Endothelial cell of umbilical vein (primary cell): ENCODE measurements at regions not wholly inside any gene's neighbourhood (a gene's known extent, or its start where the extent isn't known, plus 50 kb on each side); places are given as distances from the start of the nearest gene placed in this dataset.

Experiments
- CTCF ChIP-seq, 2 donors: IDR thresholded peaks; 1 replicate in 1 of 2; 2 replicates in 1 of 2; pipeline ENCODE4 v1.5.1; 2011; ENCODE audit warnings: low read length in 2 of 2, mild to moderate bottlenecking in 2 of 2, moderate library complexity in 2 of 2, control low read depth in 1 of 2, inconsistent platforms in 1 of 2, low read depth in 1 of 2; ENCODE audit not compliant: insufficient read depth in 1 of 2; ENCODE audit errors: extremely low read depth in 1 of 2
- EZH2 ChIP-seq: IDR thresholded peaks from 2 replicates; pipeline ENCODE4 v1.6.1; 2012; ENCODE audit warnings: borderline replicate concordance, low read depth, mild to moderate bottlenecking, moderate library complexity, low read length, inconsistent platforms; ENCODE audit not compliant: severe bottlenecking
- FOS ChIP-seq: IDR thresholded peaks from 2 replicates; pipeline ENCODE4 v1.6.1; 2011; ENCODE audit warnings: mild to moderate bottlenecking, low read length, moderate library complexity, borderline replicate concordance; ENCODE audit not compliant: insufficient read depth
- GATA2 ChIP-seq: IDR thresholded peaks from 2 replicates; pipeline ENCODE4 v1.7.0; 2011; ENCODE audit warnings: low read depth, mild to moderate bottlenecking, moderate library complexity, mixed read lengths, low read length; ENCODE audit not compliant: insufficient read length, insufficient read depth
- JUN ChIP-seq: IDR thresholded peaks from 2 replicates; pipeline ENCODE4 v1.6.1; 2011; ENCODE audit warnings: borderline replicate concordance, low read depth; ENCODE audit not compliant: insufficient read length, insufficient read depth
- MAX ChIP-seq: IDR thresholded peaks from 2 replicates; pipeline ENCODE4 v1.6.1; 2011; ENCODE audit not compliant: insufficient read depth, insufficient read length
- MYC ChIP-seq: IDR thresholded peaks from one replicate; pipeline ENCODE4 v1.6.1; 2011; ENCODE audit warnings: mild to moderate bottlenecking, low read depth, low read length
- POLR2A ChIP-seq: IDR thresholded peaks from 2 replicates; pipeline ENCODE4 v1.6.1; 2012; ENCODE audit warnings: low read depth, mild to moderate bottlenecking, control low read depth, low read length
- POLR2AphosphoS5 ChIP-seq: IDR thresholded peaks from 2 replicates; pipeline ENCODE4 v1.6.1; 2012; ENCODE audit warnings: low read depth, mild to moderate bottlenecking, control low read depth, low read length, moderate library complexity; ENCODE audit not compliant: insufficient read depth

- TF ChIP-seq CTCF (IDR thresholded peaks at IDR 0.05; ENCODE audit: extremely low read depth in 1 of 2, insufficient read depth in 1 of 2, low read depth in 1 of 2, low read length in 2 of 2) (no peak), POLR2A (no peak), MAX (no peak), POLR2AphosphoS5 (no peak), EZH2 (no peak), GATA2 (no peak), JUN (no peak), FOS (no peak), MYC (no peak)
These were observed 339.9 kb upstream of the CDIN1 start for GRCh38 chr15:36239509-36239908.
